ENCODE measurements at regions not wholly inside any gene's neighbourhood (a gene's known extent, or its start where the extent isn't known, plus 50 kb on each side); places are given as distances from the start of the nearest gene placed in this dataset.

- Histone ChIP-seq H3K27me3 (ENCODE audit: control insufficient read depth in 1 of 2, insufficient read depth in 2 of 2, low read length in 2 of 2) (no peaks in the 10 kb centered on the region), H3K4me1 (ENCODE audit: insufficient read depth, low read length) (no peaks in the 10 kb centered on the region), H3K4me3 (ENCODE audit: low read depth in 1 of 2, low read length in 2 of 2) (no peak overlapping the region)
Observed at GRCh38 chr1:79663916-79664315, 657.4 kb upstream of the ADGRL4 start.

GRCh38 chr1:79662596-79662995 lies 656.1 kb upstream of the ADGRL4 start:
- H3K9me3 ChIP-seq (ENCODE audit: low read length) = no peaks in the 10 kb centered on the region
- no peaks in the 10 kb centered on the region for H3K27me3 ChIP-seq (ENCODE audit: control insufficient read depth in 1 of 2, insufficient read depth in 2 of 2, low read length in 2 of 2)
- H3K36me3 ChIP-seq (ENCODE audit: insufficient read depth, low read length) = no peaks in the 10 kb centered on the region

More at GRCh38 chr1:79663916-79664315, 657.4 kb upstream of the ADGRL4 start:
- no peak overlapping the region for H3K27ac ChIP-seq (ENCODE audit: low read depth, low read length)
- H3K9ac ChIP-seq (ENCODE audit: low read length) = no peak overlapping the region
- H3K9me3 ChIP-seq (ENCODE audit: low read length) = no peaks in the 10 kb centered on the region
- H3K36me3 ChIP-seq (ENCODE audit: insufficient read depth, low read length) = no peaks in the 10 kb centered on the region

GRCh38 chr1:79660129-79660528 lies 653.6 kb upstream of the ADGRL4 start:
- H3K4me1 ChIP-seq (ENCODE audit: insufficient read depth, low read length) = no peaks in the 10 kb centered on the region
- H3K4me3 ChIP-seq (ENCODE audit: low read depth in 1 of 2, low read length in 2 of 2) = no peak overlapping the region
- no peaks in the 10 kb centered on the region for H3K27me3 ChIP-seq (ENCODE audit: control insufficient read depth in 1 of 2, insufficient read depth in 2 of 2, low read length in 2 of 2)
- H3K9ac ChIP-seq (ENCODE audit: low read length) = no peak overlapping the region
- no peaks in the 10 kb centered on the region for H3K36me3 ChIP-seq (ENCODE audit: insufficient read depth, low read length)
- H3K27ac ChIP-seq (ENCODE audit: low read depth, low read length) = no peak overlapping the region
- H3K9me3 ChIP-seq (ENCODE audit: low read length) = no peaks in the 10 kb centered on the region

More at GRCh38 chr1:79662596-79662995, 656.1 kb upstream of the ADGRL4 start:
- Histone ChIP-seq H3K4me1 (ENCODE audit: insufficient read depth, low read length) (no peaks in the 10 kb centered on the region), H3K27ac (ENCODE audit: low read depth, low read length) (no peak overlapping the region), H3K9ac (ENCODE audit: low read length) (no peak overlapping the region), H3K4me3 (ENCODE audit: low read depth in 1 of 2, low read length in 2 of 2) (no peak overlapping the region)

- Histone ChIP-seq H3K27ac (ENCODE audit: low read depth, low read length) (no peak overlapping the region), H3K4me3 (ENCODE audit: low read depth in 1 of 2, low read length in 2 of 2) (no peak overlapping the region), H3K9me3 (ENCODE audit: low read length) (no peaks in the 10 kb centered on the region), H3K9ac (ENCODE audit: low read length) (no peak overlapping the region), H3K27me3 (ENCODE audit: control insufficient read depth in 1 of 2, insufficient read depth in 2 of 2, low read length in 2 of 2) (no peaks in the 10 kb centered on the region), H3K4me1 (ENCODE audit: insufficient read depth, low read length) (no peaks in the 10 kb centered on the region), H3K36me3 (ENCODE audit: insufficient read depth, low read length) (no peaks in the 10 kb centered on the region)
Observed at GRCh38 chr1:79657951-79658658, 651.6 kb upstream of the ADGRL4 start.

- Histone ChIP-seq H3K27ac (ENCODE audit: low read depth, low read length) (no peak overlapping the region), H3K27me3 (ENCODE audit: control insufficient read depth in 1 of 2, insufficient read depth in 2 of 2, low read length in 2 of 2) (no peaks in the 10 kb centered on the region), H3K4me1 (ENCODE audit: insufficient read depth, low read length) (no peaks in the 10 kb centered on the region), H3K4me3 (ENCODE audit: low read depth in 1 of 2, low read length in 2 of 2) (no peak overlapping the region), H3K36me3 (ENCODE audit: insufficient read depth, low read length) (no peaks in the 10 kb centered on the region), H3K9me3 (ENCODE audit: low read length) (no peaks in the 10 kb centered on the region), H3K9ac (ENCODE audit: low read length) (no peak overlapping the region)
Observed at GRCh38 chr1:79655876-79656275, 649.3 kb upstream of the ADGRL4 start.

GRCh38 chr1:79652426-79652825 lies 645.9 kb upstream of the ADGRL4 start:
- no peak overlapping the region for H3K9ac ChIP-seq (ENCODE audit: low read length)
- H3K4me3 ChIP-seq (ENCODE audit: low read depth in 1 of 2, low read length in 2 of 2) = no peak overlapping the region
- no peaks in the 10 kb centered on the region for H3K4me1 ChIP-seq (ENCODE audit: insufficient read depth, low read length)
- no peaks in the 10 kb centered on the region for H3K36me3 ChIP-seq (ENCODE audit: insufficient read depth, low read length)
- H3K27me3 ChIP-seq (ENCODE audit: control insufficient read depth in 1 of 2, insufficient read depth in 2 of 2, low read length in 2 of 2) = no peaks in the 10 kb centered on the region
- no peaks in the 10 kb centered on the region for H3K9me3 ChIP-seq (ENCODE audit: low read length)
- no peak overlapping the region for H3K27ac ChIP-seq (ENCODE audit: low read depth, low read length)

- no peak overlapping the region for H3K4me3 ChIP-seq (ENCODE audit: low read depth in 1 of 2, low read length in 2 of 2)
- H3K9ac ChIP-seq (ENCODE audit: low read length) = no peak overlapping the region
Observed at GRCh38 chr1:79648126-79648525, 641.6 kb upstream of the ADGRL4 start.

GRCh38 chr1:79646880-79647279 lies 640.4 kb upstream of the ADGRL4 start:
- H3K27ac ChIP-seq (ENCODE audit: low read depth, low read length) = no peak overlapping the region
- no peak overlapping the region for H3K4me3 ChIP-seq (ENCODE audit: low read depth in 1 of 2, low read length in 2 of 2)
- H3K36me3 ChIP-seq (ENCODE audit: insufficient read depth, low read length) = no peaks in the 10 kb centered on the region
- no peaks in the 10 kb centered on the region for H3K9me3 ChIP-seq (ENCODE audit: low read length)
- no peaks in the 10 kb centered on the region for H3K27me3 ChIP-seq (ENCODE audit: control insufficient read depth in 1 of 2, insufficient read depth in 2 of 2, low read length in 2 of 2)
- no peak overlapping the region for H3K9ac ChIP-seq (ENCODE audit: low read length)
- no peaks in the 10 kb centered on the region for H3K4me1 ChIP-seq (ENCODE audit: insufficient read depth, low read length)

More at GRCh38 chr1:79648126-79648525, 641.6 kb upstream of the ADGRL4 start:
- Histone ChIP-seq H3K36me3 (ENCODE audit: insufficient read depth, low read length) (no peaks in the 10 kb centered on the region), H3K27me3 (ENCODE audit: control insufficient read depth in 1 of 2, insufficient read depth in 2 of 2, low read length in 2 of 2) (no peaks in the 10 kb centered on the region), H3K27ac (ENCODE audit: low read depth, low read length) (no peak overlapping the region), H3K4me1 (ENCODE audit: insufficient read depth, low read length) (no peaks in the 10 kb centered on the region), H3K9me3 (ENCODE audit: low read length) (no peaks in the 10 kb centered on the region)

GRCh38 chr1:79638382-79638781 lies 631.9 kb upstream of the ADGRL4 start:
- Histone ChIP-seq H3K4me3 (ENCODE audit: low read depth in 1 of 2, low read length in 2 of 2) (no peak overlapping the region), H3K27ac (ENCODE audit: low read depth, low read length) (no peak overlapping the region), H3K9ac (ENCODE audit: low read length) (no peak overlapping the region), H3K36me3 (ENCODE audit: insufficient read depth, low read length) (no peaks in the 10 kb centered on the region), H3K4me1 (ENCODE audit: insufficient read depth, low read length) (no peaks in the 10 kb centered on the region), H3K9me3 (ENCODE audit: low read length) (no peaks in the 10 kb centered on the region), H3K27me3 (ENCODE audit: control insufficient read depth in 1 of 2, insufficient read depth in 2 of 2, low read length in 2 of 2) (no peaks in the 10 kb centered on the region)

- Histone ChIP-seq H3K9ac (ENCODE audit: low read length) (no peak overlapping the region), H3K9me3 (ENCODE audit: low read length) (no peaks in the 10 kb centered on the region), H3K27ac (ENCODE audit: low read depth, low read length) (no peak overlapping the region), H3K4me1 (ENCODE audit: insufficient read depth, low read length) (no peaks in the 10 kb centered on the region), H3K36me3 (ENCODE audit: insufficient read depth, low read length) (no peaks in the 10 kb centered on the region), H3K4me3 (ENCODE audit: low read depth in 1 of 2, low read length in 2 of 2) (no peak overlapping the region), H3K27me3 (ENCODE audit: control insufficient read depth in 1 of 2, insufficient read depth in 2 of 2, low read length in 2 of 2) (no peaks in the 10 kb centered on the region)
Observed at GRCh38 chr1:79633456-79633855, 626.9 kb upstream of the ADGRL4 start.

GRCh38 chr1:79629414-79629813 lies 622.9 kb upstream of the ADGRL4 start:
- H3K27ac ChIP-seq (ENCODE audit: low read depth, low read length) = no peak overlapping the region
- H3K36me3 ChIP-seq (ENCODE audit: insufficient read depth, low read length) = no peaks in the 10 kb centered on the region
- H3K4me1 ChIP-seq (ENCODE audit: insufficient read depth, low read length) = no peaks in the 10 kb centered on the region
- H3K9ac ChIP-seq (ENCODE audit: low read length) = no peak overlapping the region
- H3K4me3 ChIP-seq (ENCODE audit: low read depth in 1 of 2, low read length in 2 of 2) = no peak overlapping the region
- H3K27me3 ChIP-seq (ENCODE audit: control insufficient read depth in 1 of 2, insufficient read depth in 2 of 2, low read length in 2 of 2) = no peaks in the 10 kb centered on the region
- no peaks in the 10 kb centered on the region for H3K9me3 ChIP-seq (ENCODE audit: low read length)

- H3K27me3 ChIP-seq (ENCODE audit: control insufficient read depth in 1 of 2, insufficient read depth in 2 of 2, low read length in 2 of 2) = no peaks in the 10 kb centered on the region
- H3K4me3 ChIP-seq (ENCODE audit: low read depth in 1 of 2, low read length in 2 of 2) = no peak overlapping the region
- H3K27ac ChIP-seq (ENCODE audit: low read depth, low read length) = no peak overlapping the region
- H3K4me1 ChIP-seq (ENCODE audit: insufficient read depth, low read length) = no peaks in the 10 kb centered on the region
- H3K9ac ChIP-seq (ENCODE audit: low read length) = no peak overlapping the region
- H3K36me3 ChIP-seq (ENCODE audit: insufficient read depth, low read length) = no peaks in the 10 kb centered on the region
- no peaks in the 10 kb centered on the region for H3K9me3 ChIP-seq (ENCODE audit: low read length)
Observed at GRCh38 chr1:79617777-79618176, 611.2 kb upstream of the ADGRL4 start.
